ENCODE measurements at regions not wholly inside any gene's neighbourhood (a gene's known extent, or its start where the extent isn't known, plus 50 kb on each side); places are given as distances from the start of the nearest gene placed in this dataset.

Small RNA genes in the stretch of these regions (microRNA-seq; reads per million reads assigned to microRNA genes)
- gene MIR4455: 0 reads per million in 2 donors
